SK-N-MC (cell line): ENCODE measurements at regions not wholly inside any gene's neighbourhood (a gene's known extent, or its start where the extent isn't known, plus 50 kb on each side); places are given as distances from the start of the nearest gene placed in this dataset.
"Not testable (repeated sequence)": the region's sequence is repeated elsewhere in the genome, so short reads cannot be mapped to it uniquely, and the experiment has no call there.

Experiments used
- DNase-seq: peaks from one replicate; pipeline ENCODE4 v3.0.0-alpha.2; 2011; ENCODE audit warnings: low read depth, low spot score
- H3K27ac ChIP-seq: fragments of 200-600 bp; sonication (generic); 2 replicates; pipeline ENCODE4 v1.5.1; 2016; ENCODE audit warnings: mixed run types
- H3K36me3 ChIP-seq: fragments of 200-600 bp; sonication (generic); 2 replicates; pipeline ENCODE4 v1.6.1; 2017; ENCODE audit warnings: antibody characterized with exemption, low read length, mixed read lengths; ENCODE audit not compliant: insufficient read depth
- H3K4me3 ChIP-seq: fragments of 200-600 bp; sonication (generic); 2 replicates; pipeline ENCODE4 v1.5.1; 2016
- H3K9ac ChIP-seq: fragments of 200-600 bp; sonication (generic); 2 replicates; pipeline ENCODE4 v1.8.0; 2017; ENCODE audit warnings: mixed run types, mixed read lengths; ENCODE audit not compliant: insufficient read length
- H3K9me3 ChIP-seq: fragments of 200-600 bp; sonication (generic); 2 replicates; pipeline ENCODE4 v1.6.1; 2017; ENCODE audit warnings: low read depth, mild to moderate bottlenecking, antibody characterized with exemption, low read length, moderate library complexity, mixed read lengths

DNA sequence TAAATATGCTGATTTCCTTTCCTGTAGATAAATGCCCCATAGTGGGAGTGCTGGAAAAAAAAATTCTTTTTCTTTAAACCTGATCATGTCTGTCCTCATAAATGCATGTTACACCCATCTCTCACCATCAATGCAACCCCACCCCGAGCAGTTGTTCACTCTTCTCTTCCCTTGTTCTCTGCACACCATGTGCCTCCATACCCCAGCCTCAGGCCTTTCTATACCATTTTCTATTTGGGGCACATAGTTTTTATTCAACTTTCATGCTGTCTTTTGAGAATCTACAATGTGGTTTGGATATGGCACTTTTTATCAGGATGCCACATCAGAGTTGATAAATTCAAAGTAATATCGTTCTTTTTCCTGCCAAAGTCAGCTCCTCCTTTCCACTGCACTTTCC is 202.6 kb downstream of the POTED start:
- peak overlapping the region; percentile 36; the same call in 1 of the 2 replicates for H3K27ac ChIP-seq
- H3K36me3 ChIP-seq, H3K9me3 ChIP-seq, H3K9ac ChIP-seq: not testable (repeated sequence)
- H3K4me3 ChIP-seq, result peak overlapping the region; percentile 40; the same call in 1 of the 2 replicates
- DNase-seq, result peak; percentile 3

DNA sequence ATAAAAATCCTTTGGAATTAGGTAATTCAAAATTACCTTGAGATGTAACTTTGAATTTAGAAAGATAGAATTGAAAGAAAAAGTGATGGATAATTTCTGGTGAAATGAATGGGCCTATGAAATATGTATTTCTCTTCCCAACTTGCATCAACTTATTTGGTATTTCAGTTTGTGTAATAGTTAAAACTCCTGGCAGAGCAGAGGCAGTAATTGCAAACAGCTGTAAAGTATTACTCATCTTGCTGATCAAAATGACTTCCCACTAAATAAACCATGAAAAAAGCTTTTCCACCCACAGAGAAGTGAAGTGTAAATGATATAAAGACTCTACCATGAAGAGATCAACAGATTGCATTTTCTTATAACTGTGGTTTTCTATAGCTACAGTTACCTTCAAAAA is 201.0 kb downstream of the POTED start:
- H3K27ac ChIP-seq, H3K36me3 ChIP-seq, H3K4me3 ChIP-seq, H3K9ac ChIP-seq, H3K9me3 ChIP-seq: not testable (repeated sequence)
- DNase-seq, result peak; percentile 39

DNA sequence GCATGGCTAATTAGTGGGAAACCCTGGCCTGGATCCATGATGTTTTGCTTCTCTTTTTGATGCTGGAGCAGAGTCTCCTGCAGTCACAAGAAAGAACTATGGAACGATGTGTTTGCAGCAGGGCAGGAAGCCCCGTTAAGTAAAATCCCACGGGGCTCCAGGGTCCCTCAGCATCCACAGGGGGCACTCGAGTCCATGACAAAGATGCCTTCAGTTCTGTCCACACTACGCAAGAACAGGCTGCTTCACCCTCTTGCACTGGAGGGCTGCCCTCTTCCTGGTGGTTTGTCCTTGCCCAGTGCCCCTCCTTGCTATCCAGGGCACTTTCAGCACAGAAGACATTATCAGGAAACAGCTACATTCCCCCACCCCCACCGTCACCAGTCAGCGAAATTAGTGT is 196.9 kb downstream of the POTED start:
- H3K27ac ChIP-seq, H3K9ac ChIP-seq, DNase-seq, H3K9me3 ChIP-seq, H3K4me3 ChIP-seq, H3K36me3 ChIP-seq: not testable (repeated sequence)

DNA sequence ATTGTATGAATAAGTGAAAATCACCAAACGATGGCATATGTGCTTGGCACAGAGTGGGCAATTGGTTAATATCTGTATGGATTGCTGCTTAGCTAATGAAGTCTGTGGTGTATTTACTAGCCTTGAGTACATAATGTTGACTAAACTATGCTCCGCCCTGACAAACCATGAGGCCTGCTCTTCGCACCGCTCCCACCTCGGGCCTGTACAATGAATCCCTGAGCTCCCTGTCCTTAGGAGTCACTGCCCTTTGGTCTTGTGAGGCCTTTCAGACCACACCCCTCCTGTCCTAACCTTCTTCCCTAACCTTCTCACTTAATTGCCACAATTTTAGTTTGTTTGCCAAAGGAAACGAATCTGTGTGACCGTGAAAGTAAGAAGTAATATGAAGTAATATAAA is 193.2 kb downstream of the POTED start:
- DNase-seq, H3K36me3 ChIP-seq, H3K9me3 ChIP-seq, H3K27ac ChIP-seq, H3K9ac ChIP-seq, H3K4me3 ChIP-seq: not testable (repeated sequence)
